AG08395 (cell line): ENCODE measurements at regions not wholly inside any gene's neighbourhood (a gene's known extent, or its start where the extent isn't known, plus 50 kb on each side); places are given as distances from the start of the nearest gene placed in this dataset.

Source experiments
- DNase-seq: peaks from one replicate; pipeline ENCODE4 v3.0.0; 2012; ENCODE audit warnings: mixed read lengths, low spot score

DNA sequence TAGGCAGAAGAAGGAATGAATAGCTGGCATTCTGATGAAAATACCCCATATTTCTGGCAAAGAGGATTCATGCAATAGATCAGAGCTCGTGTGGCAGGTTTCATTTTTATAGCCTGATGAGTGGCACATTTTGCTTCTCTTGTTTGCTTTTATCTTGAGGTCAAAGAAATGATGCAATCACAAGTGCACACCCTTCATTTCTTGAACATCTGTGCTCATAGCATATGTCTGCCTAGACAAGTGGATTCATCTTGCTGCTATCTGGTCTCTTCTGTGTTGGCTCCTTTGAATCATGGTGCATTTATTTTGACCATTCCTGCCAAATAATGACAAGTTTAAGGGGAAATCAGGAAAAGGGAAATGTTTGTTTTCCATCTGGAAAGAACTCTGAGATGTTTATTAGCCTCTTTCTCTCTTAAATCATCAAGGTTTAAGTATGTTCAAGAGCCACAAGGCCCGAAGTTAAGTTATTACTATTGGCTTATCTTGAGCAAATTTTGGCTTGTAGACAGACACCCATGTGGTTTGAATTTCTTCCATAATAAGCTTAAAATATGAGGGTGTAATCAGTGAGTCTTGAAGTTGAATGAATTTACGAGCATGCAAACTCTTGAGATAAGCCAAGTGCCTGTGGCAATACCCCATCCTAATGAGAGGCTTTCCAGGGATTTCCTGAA, 59.3 kb upstream of the HS3ST1 start:
- DNase-seq = no peak

DNA sequence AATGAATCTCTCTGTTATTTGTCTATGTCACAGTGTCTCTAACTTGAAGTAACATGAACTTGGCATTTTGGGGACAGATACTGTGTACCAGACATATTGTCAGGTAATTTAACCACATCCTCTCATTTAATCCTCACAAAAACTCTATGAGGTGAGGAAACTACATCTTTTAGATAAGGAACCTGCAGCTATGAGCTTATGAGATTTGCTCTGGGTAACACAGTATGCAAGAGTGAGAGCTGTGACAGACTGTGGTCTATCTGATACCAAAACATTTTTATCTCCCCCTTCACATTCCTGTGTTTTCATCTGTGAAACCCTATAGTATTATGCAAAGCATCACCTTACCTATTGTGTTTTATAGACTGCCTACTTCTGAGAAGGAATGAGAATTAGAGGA, 58.4 kb upstream of the HS3ST1 start:
- no peak for DNase-seq

DNA sequence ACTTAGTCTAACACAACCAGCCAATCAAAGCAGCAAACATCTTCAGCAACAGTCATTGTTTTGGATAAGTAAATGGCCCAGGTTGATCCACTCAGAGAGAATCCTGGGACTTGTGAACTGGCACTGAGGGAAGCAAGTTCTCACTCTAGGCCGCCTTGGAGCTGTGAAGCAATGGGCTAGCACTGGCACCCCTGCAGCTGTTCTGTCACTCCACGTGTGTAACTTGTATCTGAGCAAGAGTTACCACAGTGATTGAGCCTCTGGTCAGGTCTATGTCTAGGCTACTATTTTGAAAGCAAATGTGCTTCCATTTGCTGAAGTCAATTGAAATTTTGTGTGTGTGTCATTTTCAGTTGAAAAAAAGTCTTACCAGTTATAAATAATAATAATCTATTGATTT, 57.2 kb upstream of the HS3ST1 start:
- DNase-seq = no peak

- no peak for DNase-seq
These were observed 55.8 kb upstream of the HS3ST1 start for GRCh38 chr4:11484531-11484930.

- no peak for DNase-seq
These were observed 54.4 kb upstream of the HS3ST1 start for GRCh38 chr4:11483046-11483445.

GRCh38 chr4:11480683-11481082, 52.0 kb upstream of the HS3ST1 start:
- DNase-seq = no peak
